ENCODE measurements at regions not wholly inside any gene's neighbourhood (a gene's known extent, or its start where the extent isn't known, plus 50 kb on each side); places are given as distances from the start of the nearest gene placed in this dataset.

DNA sequence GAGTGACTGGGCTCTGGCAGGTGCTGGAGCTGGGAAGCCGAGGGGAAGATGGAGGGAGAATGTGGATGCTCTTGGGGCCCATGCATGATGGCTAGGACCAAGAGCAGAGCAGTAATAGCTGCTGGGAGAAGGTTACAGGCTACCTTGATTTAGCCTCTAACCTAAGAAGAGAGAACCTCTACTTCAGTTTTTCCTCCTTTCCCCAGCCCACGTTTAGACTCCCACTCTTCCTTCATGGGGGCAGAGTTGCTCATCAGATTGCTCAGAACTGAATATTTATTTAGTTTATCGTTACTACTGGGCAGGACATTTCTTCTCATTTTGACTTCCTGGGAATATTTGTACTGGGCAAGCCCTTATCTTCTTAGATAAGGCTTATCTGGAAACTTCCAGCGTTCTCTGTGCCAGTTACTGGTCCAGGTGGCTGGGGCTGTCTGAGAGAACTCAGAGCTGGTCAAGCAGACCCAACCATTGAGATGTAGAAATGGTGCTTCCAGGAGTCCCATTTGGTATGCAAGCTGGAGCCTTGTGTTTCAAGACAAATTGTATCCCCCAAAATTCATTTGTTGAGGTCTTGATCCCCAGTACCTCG, 442.9 kb upstream of the BOD1L1 start:
- DNase-seq (ENCODE audit: low spot score): no peak
- no peak overlapping the region for H3K4me3 Mint-ChIP-seq
- H3K9me3 Mint-ChIP-seq: peaks cover 29% of the 10 kb centered on the region
- no peaks in the 10 kb centered on the region for H3K36me3 Mint-ChIP-seq (ENCODE audit: low read depth)
- H3K27ac Mint-ChIP-seq: no peak overlapping the region
- no peaks in the 10 kb centered on the region for H3K4me1 Mint-ChIP-seq (ENCODE audit: low read depth)
- no peaks in the 10 kb centered on the region for H3K27me3 Mint-ChIP-seq (ENCODE audit: low read depth)

DNA sequence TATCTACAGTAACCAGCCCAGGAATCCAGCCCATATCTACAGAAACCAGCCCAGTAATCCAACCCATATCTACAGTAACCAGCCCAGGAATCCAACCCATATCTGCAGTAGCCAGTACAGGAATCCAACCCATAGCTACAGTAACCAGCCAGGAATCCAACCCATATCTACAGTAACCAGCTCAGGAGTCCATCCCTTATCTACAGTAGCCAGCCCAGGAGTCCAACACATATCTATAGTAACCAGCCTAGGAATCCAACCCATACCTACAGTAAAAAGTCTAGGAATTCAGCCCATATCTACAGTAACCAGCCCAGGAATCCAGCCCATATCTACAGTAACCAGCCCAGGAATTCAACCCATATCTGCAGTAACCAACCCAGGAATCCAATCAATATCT, 445.0 kb upstream of the BOD1L1 start:
- H3K4me1 Mint-ChIP-seq (ENCODE audit: low read depth): no peaks in the 10 kb centered on the region
- H3K36me3 Mint-ChIP-seq (ENCODE audit: low read depth): no peaks in the 10 kb centered on the region
- no peak overlapping the region for H3K4me3 Mint-ChIP-seq
- no peak overlapping the region for H3K27ac Mint-ChIP-seq
- no peaks in the 10 kb centered on the region for H3K27me3 Mint-ChIP-seq (ENCODE audit: low read depth)
- peaks cover 29% of the 10 kb centered on the region for H3K9me3 Mint-ChIP-seq
- DNase-seq (ENCODE audit: low spot score): no peak

DNA sequence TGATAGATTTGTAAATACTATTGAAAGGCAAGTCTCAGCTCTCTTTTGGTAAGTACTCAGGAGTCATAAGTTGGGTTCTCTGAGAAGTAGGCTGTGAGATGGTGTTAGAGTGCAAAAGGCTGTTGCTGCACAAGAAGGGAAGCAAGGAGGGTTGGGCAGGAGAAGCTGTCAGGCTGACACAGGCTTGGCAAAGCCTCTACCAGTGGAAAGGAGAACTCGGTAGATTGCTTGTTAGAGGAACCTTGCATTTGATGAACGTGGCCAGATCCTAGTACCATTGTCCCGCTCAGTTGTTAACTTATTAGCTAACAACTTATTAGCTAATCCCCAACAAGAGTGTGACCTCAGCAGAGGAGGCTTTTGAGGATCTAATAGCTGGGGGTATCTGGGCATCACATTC, 449.3 kb upstream of the BOD1L1 start:
- no peak for DNase-seq (ENCODE audit: low spot score)
- no peaks in the 10 kb centered on the region for H3K4me1 Mint-ChIP-seq (ENCODE audit: low read depth)
- peaks cover 23% of the 10 kb centered on the region for H3K9me3 Mint-ChIP-seq
- no peaks in the 10 kb centered on the region for H3K27me3 Mint-ChIP-seq (ENCODE audit: low read depth)
- H3K27ac Mint-ChIP-seq: no peak overlapping the region
- no peaks in the 10 kb centered on the region for H3K36me3 Mint-ChIP-seq (ENCODE audit: low read depth)
- H3K4me3 Mint-ChIP-seq: no peak overlapping the region

DNA sequence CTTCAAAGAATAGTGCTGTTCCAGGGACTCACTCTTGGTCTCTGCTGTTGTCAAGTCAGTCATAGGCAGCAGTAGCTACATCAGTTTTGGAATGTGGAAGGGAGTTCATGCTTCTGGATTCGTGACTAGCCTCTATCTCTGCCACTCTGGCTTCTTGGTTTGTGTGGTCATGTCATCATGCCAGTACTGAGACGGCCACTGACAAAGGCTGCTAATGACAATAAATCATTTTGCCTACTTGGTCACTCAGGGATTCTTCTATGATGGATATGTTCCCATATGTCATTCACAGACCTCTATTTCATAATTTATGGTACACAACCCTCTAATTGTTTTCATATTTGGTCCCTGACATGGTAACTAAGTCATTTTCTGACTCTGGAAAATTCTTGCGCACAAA, 450.8 kb upstream of the BOD1L1 start:
- Mint-ChIP-seq H3K36me3 (ENCODE audit: low read depth) (no peaks in the 10 kb centered on the region), H3K27ac (no peak overlapping the region), H3K9me3 (peaks cover 9% of the 10 kb centered on the region), H3K4me1 (ENCODE audit: low read depth) (no peaks in the 10 kb centered on the region), H3K4me3 (no peak overlapping the region), H3K27me3 (ENCODE audit: low read depth) (no peaks in the 10 kb centered on the region)
- no peak for DNase-seq (ENCODE audit: low spot score)

DNA sequence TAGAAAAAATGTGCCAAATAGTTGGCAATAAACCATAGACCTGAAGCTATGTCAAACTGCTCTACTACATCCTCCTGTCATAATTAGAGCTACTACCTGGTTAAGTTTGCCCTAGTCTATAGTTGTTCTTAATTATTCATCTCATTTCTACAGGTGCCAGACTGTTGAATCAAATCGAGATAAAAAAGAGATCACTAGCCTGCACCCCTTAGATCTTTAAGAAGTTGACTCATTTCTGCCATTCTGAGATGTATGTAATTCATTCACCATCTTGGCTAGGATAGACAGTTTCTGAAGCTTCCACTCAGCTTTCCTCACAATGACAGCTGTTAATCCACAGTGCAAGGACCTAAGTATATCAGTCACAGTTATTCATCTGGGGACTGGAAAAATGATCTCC, 452.1 kb upstream of the BOD1L1 start:
- no peak for DNase-seq (ENCODE audit: low spot score)
- no peak overlapping the region for H3K27ac Mint-ChIP-seq
- no peaks in the 10 kb centered on the region for H3K27me3 Mint-ChIP-seq (ENCODE audit: low read depth)
- H3K36me3 Mint-ChIP-seq (ENCODE audit: low read depth): no peaks in the 10 kb centered on the region
- H3K4me3 Mint-ChIP-seq: no peak overlapping the region
- peaks cover 4% of the 10 kb centered on the region for H3K9me3 Mint-ChIP-seq
- H3K4me1 Mint-ChIP-seq (ENCODE audit: low read depth): no peaks in the 10 kb centered on the region

DNA sequence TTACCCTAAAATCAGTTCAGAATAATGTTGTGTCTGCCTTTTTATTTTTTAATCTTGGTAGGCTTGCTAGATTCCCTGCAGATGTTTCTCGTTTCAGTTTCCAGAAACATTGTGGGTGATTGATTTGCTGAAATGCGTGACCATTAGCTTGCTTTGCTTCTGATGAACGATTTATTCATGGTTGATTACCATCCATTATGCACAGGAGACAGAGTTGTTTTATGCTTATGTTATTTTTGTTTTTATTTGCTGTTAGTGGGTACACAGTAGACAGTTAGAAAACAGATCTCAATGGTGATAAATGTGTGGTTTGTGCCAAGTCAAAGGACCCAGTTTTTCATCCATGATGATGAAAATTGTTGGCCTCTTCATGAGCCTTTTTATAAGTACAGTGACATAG, 455.6 kb upstream of the BOD1L1 start:
- Mint-ChIP-seq H3K9me3 (peaks cover 3% of the 10 kb centered on the region), H3K36me3 (ENCODE audit: low read depth) (no peaks in the 10 kb centered on the region), H3K27me3 (ENCODE audit: low read depth) (no peaks in the 10 kb centered on the region), H3K27ac (no peak overlapping the region), H3K4me3 (no peak overlapping the region), H3K4me1 (ENCODE audit: low read depth) (no peaks in the 10 kb centered on the region)
- DNase-seq (ENCODE audit: low spot score): no peak

DNA sequence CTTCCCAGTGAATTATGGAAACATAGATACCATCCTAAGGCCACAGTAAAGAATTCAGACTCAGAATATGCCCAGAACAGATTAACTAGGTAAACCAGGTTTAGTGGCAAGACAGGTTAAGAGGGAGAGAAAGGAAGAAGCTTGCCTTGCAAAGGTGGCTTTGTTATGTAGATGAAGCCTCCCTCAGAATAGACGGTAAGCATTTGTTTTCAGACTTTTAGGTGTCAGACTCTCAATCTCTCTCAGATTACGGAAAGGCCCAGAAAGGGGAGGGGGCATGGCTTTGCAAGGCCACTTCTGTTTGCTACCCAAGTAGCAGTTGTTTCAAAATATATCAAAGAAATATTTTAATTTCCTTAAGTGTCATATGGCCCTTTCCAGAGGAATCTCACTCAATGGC, 457.1 kb upstream of the BOD1L1 start:
- no peaks in the 10 kb centered on the region for H3K4me1 Mint-ChIP-seq (ENCODE audit: low read depth)
- H3K4me3 Mint-ChIP-seq: no peak overlapping the region
- no peaks in the 10 kb centered on the region for H3K36me3 Mint-ChIP-seq (ENCODE audit: low read depth)
- no peak for DNase-seq (ENCODE audit: low spot score)
- H3K9me3 Mint-ChIP-seq: peaks cover 3% of the 10 kb centered on the region
- H3K27me3 Mint-ChIP-seq (ENCODE audit: low read depth): no peaks in the 10 kb centered on the region
- H3K27ac Mint-ChIP-seq: no peak overlapping the region

DNA sequence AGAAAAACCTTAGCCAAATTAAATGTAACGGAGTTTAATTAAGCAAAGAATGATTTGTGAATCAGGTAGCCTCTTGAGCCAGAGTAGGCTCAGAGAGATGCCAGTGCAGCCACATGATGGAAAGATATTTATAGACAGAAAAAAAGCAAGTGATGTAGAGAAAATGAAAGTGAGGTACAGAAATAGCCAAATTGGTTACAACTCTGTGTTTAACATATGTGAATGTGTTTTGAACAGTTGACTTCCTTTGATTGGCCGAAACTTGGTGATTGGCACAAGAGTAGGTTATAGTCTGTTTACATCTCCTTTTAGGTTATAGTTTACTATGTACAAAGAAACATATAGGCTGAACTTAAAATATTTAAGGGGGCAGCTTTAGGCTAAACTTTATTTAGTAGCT, 459.9 kb upstream of the BOD1L1 start:
- H3K27me3 Mint-ChIP-seq (ENCODE audit: low read depth): no peaks in the 10 kb centered on the region
- no peak for DNase-seq (ENCODE audit: low spot score)
- H3K4me3 Mint-ChIP-seq: no peak overlapping the region
- H3K36me3 Mint-ChIP-seq (ENCODE audit: low read depth): no peaks in the 10 kb centered on the region
- H3K9me3 Mint-ChIP-seq: peaks cover 11% of the 10 kb centered on the region
- H3K4me1 Mint-ChIP-seq (ENCODE audit: low read depth): no peaks in the 10 kb centered on the region
- H3K27ac Mint-ChIP-seq: no peak overlapping the region

DNA sequence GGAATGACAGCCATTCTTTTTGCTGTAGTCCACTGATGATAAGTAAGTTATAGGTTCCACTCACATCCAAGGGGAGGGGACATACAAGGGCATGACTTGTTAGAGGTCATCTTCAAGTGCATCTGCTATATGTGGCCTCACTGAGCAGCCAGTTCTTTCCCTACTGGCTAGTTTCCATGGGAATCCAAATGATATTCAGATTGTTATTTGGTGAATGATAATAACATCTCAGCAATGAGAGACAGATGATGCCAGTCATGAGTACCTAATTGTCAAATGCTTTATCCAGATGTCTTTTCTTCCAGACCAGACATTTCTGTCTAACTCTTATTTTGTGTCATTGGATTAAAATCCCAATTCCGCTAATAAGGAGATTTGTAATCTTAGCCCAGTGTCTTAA, 460.4 kb upstream of the BOD1L1 start:
- H3K9me3 Mint-ChIP-seq: peaks cover 11% of the 10 kb centered on the region
- no peaks in the 10 kb centered on the region for H3K36me3 Mint-ChIP-seq (ENCODE audit: low read depth)
- DNase-seq (ENCODE audit: low spot score): no peak
- H3K4me3 Mint-ChIP-seq: no peak overlapping the region
- no peaks in the 10 kb centered on the region for H3K27me3 Mint-ChIP-seq (ENCODE audit: low read depth)
- no peak overlapping the region for H3K27ac Mint-ChIP-seq
- H3K4me1 Mint-ChIP-seq (ENCODE audit: low read depth): no peaks in the 10 kb centered on the region

DNA sequence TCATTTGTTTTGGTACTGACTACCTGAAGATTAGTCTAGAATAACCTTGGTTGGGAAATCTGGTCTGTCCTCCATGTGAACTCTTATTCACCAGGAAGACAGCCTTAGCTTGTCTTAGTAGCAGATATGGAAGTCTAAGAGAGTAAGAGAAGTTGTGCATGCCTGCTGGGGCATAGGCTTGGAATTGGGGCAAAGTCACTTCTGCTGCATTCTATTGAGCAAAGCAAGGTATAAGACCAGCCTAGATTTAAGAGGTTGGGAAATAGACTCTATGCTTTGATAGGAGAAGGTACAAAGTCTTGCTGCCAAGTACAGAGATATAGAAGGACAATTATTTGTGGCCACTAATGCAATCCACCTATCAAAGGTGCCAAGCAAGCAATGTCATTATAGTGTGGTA, 464.0 kb upstream of the BOD1L1 start:
- H3K9me3 Mint-ChIP-seq: peaks cover 8% of the 10 kb centered on the region
- no peaks in the 10 kb centered on the region for H3K27me3 Mint-ChIP-seq (ENCODE audit: low read depth)
- no peak for DNase-seq (ENCODE audit: low spot score)
- no peak overlapping the region for H3K4me3 Mint-ChIP-seq
- H3K4me1 Mint-ChIP-seq (ENCODE audit: low read depth): no peaks in the 10 kb centered on the region
- H3K36me3 Mint-ChIP-seq (ENCODE audit: low read depth): no peaks in the 10 kb centered on the region
- H3K27ac Mint-ChIP-seq: no peak overlapping the region

DNA sequence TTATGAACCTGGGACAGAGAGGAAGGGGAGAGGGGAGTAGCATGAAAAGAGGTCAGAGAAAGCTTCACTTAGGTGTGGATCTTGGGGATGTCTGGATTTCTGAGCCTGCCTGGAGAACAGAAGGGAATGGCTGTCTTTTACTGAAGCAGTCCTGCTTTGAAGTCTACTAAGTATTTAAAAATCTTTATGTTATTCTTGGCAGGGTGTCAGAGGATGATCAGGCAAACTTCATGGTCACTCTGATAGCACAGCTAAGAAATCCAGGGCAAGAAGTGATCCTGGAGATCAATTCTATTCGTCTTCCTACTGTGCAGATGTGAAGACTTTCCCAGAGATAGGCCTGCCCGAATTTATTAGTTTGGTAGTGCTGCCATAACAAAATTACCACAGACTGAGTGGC, 464.4 kb upstream of the BOD1L1 start:
- no peak for DNase-seq (ENCODE audit: low spot score)
- Mint-ChIP-seq H3K36me3 (ENCODE audit: low read depth) (no peaks in the 10 kb centered on the region), H3K9me3 (peaks cover 8% of the 10 kb centered on the region), H3K4me3 (no peak overlapping the region), H3K4me1 (ENCODE audit: low read depth) (no peaks in the 10 kb centered on the region), H3K27ac (no peak overlapping the region), H3K27me3 (ENCODE audit: low read depth) (no peaks in the 10 kb centered on the region)

DNA sequence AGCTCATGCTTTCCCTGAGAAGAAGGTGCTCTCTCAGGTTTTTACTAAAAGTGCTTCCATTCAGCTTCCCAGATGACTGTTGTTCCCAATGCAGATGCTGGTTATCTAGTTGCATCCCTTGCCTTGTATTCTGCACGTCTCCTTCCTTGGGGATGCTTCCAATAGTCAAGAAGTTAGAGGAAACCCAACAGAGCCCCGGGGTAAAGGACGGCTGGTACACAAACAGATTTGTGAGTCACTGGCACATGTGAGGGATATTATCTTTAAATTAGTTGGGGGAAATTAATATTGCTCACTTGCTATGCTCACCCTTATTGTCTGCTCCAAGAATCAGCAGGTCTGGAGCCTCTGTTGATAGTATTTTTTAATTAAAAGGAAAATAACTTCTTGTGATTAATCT, 465.2 kb upstream of the BOD1L1 start:
- H3K4me3 Mint-ChIP-seq: no peak overlapping the region
- no peaks in the 10 kb centered on the region for H3K4me1 Mint-ChIP-seq (ENCODE audit: low read depth)
- peaks cover 8% of the 10 kb centered on the region for H3K9me3 Mint-ChIP-seq
- DNase-seq (ENCODE audit: low spot score): no peak
- no peak overlapping the region for H3K27ac Mint-ChIP-seq
- H3K27me3 Mint-ChIP-seq (ENCODE audit: low read depth): no peaks in the 10 kb centered on the region
- H3K36me3 Mint-ChIP-seq (ENCODE audit: low read depth): no peaks in the 10 kb centered on the region

DNA sequence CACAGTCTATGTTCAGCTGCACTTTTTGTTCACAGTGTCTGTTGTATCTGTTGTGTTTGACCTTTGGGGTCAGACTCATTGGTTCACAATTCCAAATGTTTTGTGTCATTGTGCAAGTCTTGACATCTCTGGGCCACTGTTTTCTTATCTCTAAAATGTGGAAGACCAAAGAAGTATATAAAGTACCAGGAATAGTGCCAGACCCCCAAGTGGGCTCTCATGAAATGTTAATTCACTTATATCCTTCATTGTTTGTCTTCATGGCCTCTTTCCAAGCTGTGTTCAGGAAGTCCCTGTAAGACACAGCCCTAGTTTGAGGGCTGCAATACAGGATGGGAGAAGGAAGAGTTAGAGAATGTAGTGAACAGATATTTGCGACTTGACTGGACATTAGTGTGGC, 468.3 kb upstream of the BOD1L1 start:
- Mint-ChIP-seq H3K4me1 (ENCODE audit: low read depth) (no peaks in the 10 kb centered on the region), H3K36me3 (ENCODE audit: low read depth) (no peaks in the 10 kb centered on the region), H3K27ac (no peak overlapping the region), H3K4me3 (no peak overlapping the region), H3K9me3 (peaks cover 8% of the 10 kb centered on the region), H3K27me3 (ENCODE audit: low read depth) (no peaks in the 10 kb centered on the region)
- no peak for DNase-seq (ENCODE audit: low spot score)

DNA sequence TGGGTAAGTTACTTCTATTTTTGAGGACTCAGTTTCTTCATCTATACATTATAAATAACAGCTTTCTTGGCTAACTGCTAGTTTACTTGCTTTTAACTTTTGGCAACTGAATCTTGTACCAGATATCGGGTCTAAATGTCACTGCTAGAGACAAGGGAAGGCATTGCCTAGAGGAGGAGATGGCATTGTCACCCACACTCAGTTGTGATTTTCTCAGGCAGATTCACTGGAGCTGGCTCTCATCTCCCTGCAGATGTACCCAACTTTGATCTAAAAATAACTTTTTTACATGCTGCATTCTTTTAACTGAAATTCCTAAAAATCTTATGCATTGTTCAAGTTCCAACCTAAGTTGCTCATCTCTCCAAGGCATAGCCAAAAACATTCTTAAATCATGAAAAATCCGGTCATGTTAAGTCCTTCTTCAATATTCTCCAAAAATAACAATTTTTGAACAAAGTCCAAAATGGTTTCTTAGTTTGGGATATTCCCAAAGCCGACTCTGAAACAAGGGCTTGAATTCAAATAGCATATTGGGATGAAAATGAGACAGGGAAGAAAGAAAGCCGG, 469.0 kb upstream of the BOD1L1 start:
- Mint-ChIP-seq H3K27me3 (ENCODE audit: low read depth) (no peaks in the 10 kb centered on the region), H3K27ac (no peak overlapping the region), H3K9me3 (peaks cover 3% of the 10 kb centered on the region), H3K36me3 (ENCODE audit: low read depth) (no peaks in the 10 kb centered on the region), H3K4me1 (ENCODE audit: low read depth) (no peaks in the 10 kb centered on the region), H3K4me3 (no peak overlapping the region)
- DNase-seq (ENCODE audit: low spot score): no peak

DNA sequence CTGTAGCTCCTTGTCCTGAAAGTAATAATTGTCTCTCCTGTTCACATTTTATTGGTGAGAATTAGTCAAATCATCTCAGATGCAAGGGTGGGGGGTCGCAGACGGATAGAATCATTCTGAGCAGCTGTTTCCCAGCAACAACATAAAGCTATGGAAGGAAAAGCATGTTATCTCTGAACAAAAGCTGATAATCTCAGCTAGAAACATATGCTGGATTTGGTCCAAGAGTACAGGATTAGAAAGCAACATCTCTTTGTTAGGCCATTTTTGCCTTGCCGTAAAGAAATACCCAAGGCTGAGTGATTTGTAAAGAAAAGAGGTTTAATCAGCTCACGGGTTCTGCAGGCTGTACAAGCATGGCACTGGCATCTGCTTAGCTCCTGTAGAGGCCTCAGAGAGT, 472.8 kb upstream of the BOD1L1 start:
- Mint-ChIP-seq H3K27me3 (ENCODE audit: low read depth) (no peaks in the 10 kb centered on the region), H3K4me3 (no peak overlapping the region), H3K27ac (no peak overlapping the region), H3K36me3 (ENCODE audit: low read depth) (no peaks in the 10 kb centered on the region), H3K9me3 (peaks cover under 1% of the 10 kb centered on the region), H3K4me1 (ENCODE audit: low read depth) (no peaks in the 10 kb centered on the region)
- DNase-seq (ENCODE audit: low spot score): no peak
